Mammary epithelial cell (primary cell): ENCODE measurements at regions not wholly inside any gene's neighbourhood (a gene's known extent, or its start where the extent isn't known, plus 50 kb on each side); places are given as distances from the start of the nearest gene placed in this dataset.

ENCODE experiments used
- EZH2 ChIP-seq: IDR thresholded peaks from 2 replicates; pipeline ENCODE4 v1.6.1; 2012; ENCODE audit warnings: low read length, inconsistent platforms, borderline replicate concordance
- TF ChIP-seq, protein P1 (sequence below), 2 donors: IDR thresholded peaks in 1 of 2; conservative IDR thresholded peaks in 1 of 2; 2 replicates each; pipeline ENCODE4 v1.5.1; 2011 to 2012; ENCODE audit warnings: inconsistent platforms in 2 of 2, low read length in 2 of 2, mild to moderate bottlenecking in 2 of 2, control low read depth in 1 of 2, low read depth in 1 of 2; ENCODE audit not compliant: insufficient read depth in 1 of 2; ENCODE audit errors: extremely low read depth in 1 of 2

- TF ChIP-seq, protein P1, sequence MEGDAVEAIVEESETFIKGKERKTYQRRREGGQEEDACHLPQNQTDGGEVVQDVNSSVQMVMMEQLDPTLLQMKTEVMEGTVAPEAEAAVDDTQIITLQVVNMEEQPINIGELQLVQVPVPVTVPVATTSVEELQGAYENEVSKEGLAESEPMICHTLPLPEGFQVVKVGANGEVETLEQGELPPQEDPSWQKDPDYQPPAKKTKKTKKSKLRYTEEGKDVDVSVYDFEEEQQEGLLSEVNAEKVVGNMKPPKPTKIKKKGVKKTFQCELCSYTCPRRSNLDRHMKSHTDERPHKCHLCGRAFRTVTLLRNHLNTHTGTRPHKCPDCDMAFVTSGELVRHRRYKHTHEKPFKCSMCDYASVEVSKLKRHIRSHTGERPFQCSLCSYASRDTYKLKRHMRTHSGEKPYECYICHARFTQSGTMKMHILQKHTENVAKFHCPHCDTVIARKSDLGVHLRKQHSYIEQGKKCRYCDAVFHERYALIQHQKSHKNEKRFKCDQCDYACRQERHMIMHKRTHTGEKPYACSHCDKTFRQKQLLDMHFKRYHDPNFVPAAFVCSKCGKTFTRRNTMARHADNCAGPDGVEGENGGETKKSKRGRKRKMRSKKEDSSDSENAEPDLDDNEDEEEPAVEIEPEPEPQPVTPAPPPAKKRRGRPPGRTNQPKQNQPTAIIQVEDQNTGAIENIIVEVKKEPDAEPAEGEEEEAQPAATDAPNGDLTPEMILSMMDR (conservative IDR thresholded peaks at IDR 0.05 in 1 of 2, IDR thresholded peaks at IDR 0.05 in 1 of 2; ENCODE audit: extremely low read depth in 1 of 2, insufficient read depth in 1 of 2, low read depth in 1 of 2, low read length in 2 of 2) = no peak
- no peak for TF ChIP-seq EZH2
These were observed 84.7 kb upstream of the TMEM168 start for GRCh38 chr7:112874909-112875308.
